ENCODE measurements at regions not wholly inside any gene's neighbourhood (a gene's known extent, or its start where the extent isn't known, plus 50 kb on each side); places are given as distances from the start of the nearest gene placed in this dataset.
"Not testable (repeated sequence)": the region's sequence is repeated elsewhere in the genome, so short reads cannot be mapped to it uniquely, and the experiment has no call there.

DNA sequence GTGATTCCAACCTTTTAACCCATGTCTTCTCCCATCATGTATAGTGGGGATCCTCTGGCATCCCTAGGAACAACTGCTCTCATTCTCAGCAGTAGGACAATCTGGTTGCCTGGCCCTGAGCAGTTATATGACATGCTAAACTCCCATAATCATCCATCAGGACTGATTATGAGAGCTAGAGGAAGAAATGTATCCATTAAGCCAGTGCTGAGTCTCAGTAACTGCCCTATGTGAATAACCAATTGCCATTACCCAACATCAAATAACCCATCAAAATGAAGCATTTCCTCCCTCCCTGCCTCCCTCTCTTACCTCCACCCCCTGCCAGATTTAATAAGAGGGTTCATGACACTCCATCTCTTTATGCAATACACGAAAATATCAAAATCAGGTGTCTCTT lies 277.6 kb downstream of the NXPE2 start:
- no peaks in the 10 kb centered on the region for H3K4me1 ChIP-seq (replicated peaks)
- H3K9me3 ChIP-seq (replicated peaks) = no peaks in the 10 kb centered on the region
- no peak for DNase-seq (ENCODE audit: low read depth in 1 of 2, low spot score in 2 of 2)
- H3K4me3 ChIP-seq = no peak overlapping the region
- H3K27me3 ChIP-seq (replicated peaks) = no peaks in the 10 kb centered on the region
- no peak overlapping the region for H3K27ac ChIP-seq
- no peaks in the 10 kb centered on the region for H3K36me3 ChIP-seq

- no peaks in the 10 kb centered on the region for H3K27me3 ChIP-seq (replicated peaks)
- no peaks in the 10 kb centered on the region for H3K36me3 ChIP-seq
- no peaks in the 10 kb centered on the region for H3K4me1 ChIP-seq (replicated peaks)
- DNase-seq (ENCODE audit: low read depth in 1 of 2, low spot score in 2 of 2) = no peak
- no peak overlapping the region for H3K27ac ChIP-seq
- no peaks in the 10 kb centered on the region for H3K9me3 ChIP-seq (replicated peaks)
- no peak overlapping the region for H3K4me3 ChIP-seq
Measured at GRCh38 chr11:114956566-114956965, 278.2 kb downstream of the NXPE2 start.

GRCh38 chr11:114959953-114960505 lies 281.7 kb downstream of the NXPE2 start:
- H3K9me3 ChIP-seq (replicated peaks) = no peaks in the 10 kb centered on the region
- H3K27ac ChIP-seq = no peak overlapping the region
- no peaks in the 10 kb centered on the region for H3K27me3 ChIP-seq (replicated peaks)
- H3K4me3 ChIP-seq = no peak overlapping the region
- no peaks in the 10 kb centered on the region for H3K4me1 ChIP-seq (replicated peaks)
- no peak for DNase-seq (ENCODE audit: low read depth in 1 of 2, low spot score in 2 of 2)
- no peaks in the 10 kb centered on the region for H3K36me3 ChIP-seq

DNA sequence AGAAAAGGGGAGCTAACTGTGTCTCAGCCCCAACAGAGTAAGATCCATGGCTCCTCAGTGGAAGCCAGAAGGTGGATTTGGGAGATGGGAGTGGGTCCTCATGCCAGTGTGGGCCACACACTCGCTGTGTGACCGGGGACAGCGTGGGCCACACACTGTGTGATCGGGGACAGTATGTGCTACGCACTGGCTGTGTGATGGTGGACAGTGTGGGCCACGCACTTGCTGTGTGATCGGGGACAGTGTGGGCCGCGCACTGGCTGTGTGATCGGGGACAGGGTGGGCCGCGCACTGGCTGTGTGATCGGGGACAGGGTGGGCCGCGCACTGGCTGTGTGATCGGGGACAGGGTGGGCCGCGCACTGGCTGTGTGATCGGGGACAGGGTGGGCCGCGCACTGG lies 282.5 kb downstream of the NXPE2 start:
- DNase-seq (ENCODE audit: low read depth in 1 of 2, low spot score in 2 of 2); H3K4me3 ChIP-seq: not testable (repeated sequence)

DNA sequence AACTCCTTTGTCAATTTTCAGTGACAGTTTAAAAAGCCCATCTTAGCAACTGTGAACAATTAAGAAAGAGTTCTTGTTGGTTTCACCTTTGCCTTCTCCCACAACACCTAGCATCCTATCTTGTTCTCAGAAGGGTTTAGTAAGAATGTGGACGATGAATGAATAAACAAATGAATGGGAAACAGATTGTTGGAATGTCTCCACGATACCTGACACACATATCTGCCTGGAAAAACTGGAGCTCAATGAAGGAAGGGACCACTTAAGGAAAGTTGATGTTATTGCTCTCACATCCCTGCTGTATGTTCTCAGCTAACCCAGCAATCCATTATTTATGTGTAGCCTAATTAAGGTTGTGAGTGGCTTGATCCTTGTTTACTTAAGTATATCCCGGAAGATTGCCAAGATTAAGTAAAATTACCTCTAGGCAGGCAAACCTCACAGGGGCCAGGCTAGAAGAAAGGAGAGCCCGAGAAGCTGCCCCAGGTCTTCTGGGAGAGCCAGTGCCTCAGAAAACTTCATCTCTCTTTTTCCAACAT lies 286.4 kb downstream of the NXPE2 start:
- H3K27ac ChIP-seq = no peak overlapping the region
- H3K4me1 ChIP-seq (replicated peaks) = no peaks in the 10 kb centered on the region
- DNase-seq (ENCODE audit: low read depth in 1 of 2, low spot score in 2 of 2) = no peak
- no peak overlapping the region for H3K4me3 ChIP-seq
- no peaks in the 10 kb centered on the region for H3K27me3 ChIP-seq (replicated peaks)
- H3K9me3 ChIP-seq (replicated peaks) = no peaks in the 10 kb centered on the region
- H3K36me3 ChIP-seq = no peaks in the 10 kb centered on the region

More for the DNA sequence above, 282.5 kb downstream of the NXPE2 start:
- H3K27ac ChIP-seq; H3K4me1 ChIP-seq (replicated peaks); H3K27me3 ChIP-seq (replicated peaks); H3K9me3 ChIP-seq (replicated peaks); H3K36me3 ChIP-seq: not testable (repeated sequence)

- no peaks in the 10 kb centered on the region for H3K9me3 ChIP-seq (replicated peaks)
- H3K36me3 ChIP-seq = no peaks in the 10 kb centered on the region
- H3K4me3 ChIP-seq = no peak overlapping the region
- no peak overlapping the region for H3K27ac ChIP-seq
- H3K4me1 ChIP-seq (replicated peaks) = no peaks in the 10 kb centered on the region
- no peak for DNase-seq (ENCODE audit: low read depth in 1 of 2, low spot score in 2 of 2)
- H3K27me3 ChIP-seq (replicated peaks) = no peaks in the 10 kb centered on the region
Measured at GRCh38 chr11:114970927-114971645, 292.8 kb downstream of the NXPE2 start.

DNA sequence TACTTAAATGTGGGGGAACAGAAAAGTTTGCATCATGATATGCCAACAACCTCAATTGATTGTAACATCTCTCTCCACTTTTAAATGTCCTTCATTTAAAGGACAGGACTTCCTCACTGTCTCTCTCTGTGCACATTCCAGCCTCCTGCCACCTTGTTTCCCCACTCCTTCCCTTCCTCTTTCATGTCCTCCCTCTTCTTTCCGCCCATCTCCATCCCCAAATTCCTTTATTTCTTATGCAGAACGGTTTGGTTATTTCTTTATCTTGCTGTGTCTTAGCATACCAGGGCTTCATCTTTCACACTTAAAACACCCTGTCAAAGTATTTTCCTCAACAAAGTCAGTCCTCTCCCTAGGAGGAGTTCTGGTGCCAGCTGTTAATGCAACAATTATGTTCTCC lies 293.8 kb downstream of the NXPE2 start:
- no peaks in the 10 kb centered on the region for H3K36me3 ChIP-seq
- DNase-seq (ENCODE audit: low read depth in 1 of 2, low spot score in 2 of 2) = no peak
- H3K9me3 ChIP-seq (replicated peaks) = no peaks in the 10 kb centered on the region
- no peaks in the 10 kb centered on the region for H3K27me3 ChIP-seq (replicated peaks)
- no peak overlapping the region for H3K27ac ChIP-seq
- H3K4me1 ChIP-seq (replicated peaks) = no peaks in the 10 kb centered on the region
- no peak overlapping the region for H3K4me3 ChIP-seq

DNA sequence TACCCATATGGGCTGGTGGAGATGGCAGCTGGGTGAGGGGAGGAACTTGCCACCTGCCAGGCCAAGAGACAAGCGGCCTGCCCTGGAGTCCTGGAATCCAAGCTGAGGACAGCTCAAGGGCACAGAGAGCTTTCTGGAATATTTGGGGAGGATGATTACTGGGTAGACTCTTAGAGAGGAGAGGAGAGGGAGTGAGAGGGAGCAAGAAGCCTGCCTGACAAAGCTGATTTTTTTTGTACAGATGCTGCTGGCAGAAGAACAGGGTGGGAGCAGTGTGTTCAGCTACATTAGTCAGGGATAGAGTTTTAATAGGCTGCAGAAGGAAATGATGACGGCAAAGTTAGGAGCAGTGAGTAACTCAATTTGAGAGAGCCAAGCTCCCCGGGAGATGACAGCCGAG lies 299.3 kb downstream of the NXPE2 start:
- Histone ChIP-seq H3K36me3 (no peaks in the 10 kb centered on the region), H3K9me3 (replicated peaks) (no peaks in the 10 kb centered on the region), H3K27me3 (replicated peaks) (no peaks in the 10 kb centered on the region), H3K4me3 (no peak overlapping the region), H3K27ac (no peak overlapping the region), H3K4me1 (replicated peaks) (no peaks in the 10 kb centered on the region)
- no peak for DNase-seq (ENCODE audit: low read depth in 1 of 2, low spot score in 2 of 2)

DNA sequence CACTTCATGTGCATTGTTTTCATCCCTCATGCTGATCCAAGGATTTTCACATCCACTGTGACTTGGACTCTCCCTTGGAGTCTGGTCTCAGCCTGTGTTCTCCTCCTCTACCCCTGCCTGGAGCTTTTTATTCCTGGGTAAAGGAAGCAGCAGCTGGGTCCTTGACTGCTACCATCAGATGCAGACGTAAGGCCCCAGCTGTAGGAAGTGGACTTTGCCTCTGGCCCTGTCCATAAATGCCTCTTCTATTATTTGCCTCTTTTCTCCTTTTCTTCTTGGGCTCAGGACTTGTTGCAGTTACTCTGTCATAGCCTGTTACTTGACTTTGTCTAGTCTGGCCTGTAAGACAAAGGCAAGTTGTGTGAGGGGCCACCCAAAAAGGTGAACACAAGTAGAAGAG lies 303.8 kb downstream of the NXPE2 start:
- H3K9me3 ChIP-seq (replicated peaks) = no peaks in the 10 kb centered on the region
- no peaks in the 10 kb centered on the region for H3K4me1 ChIP-seq (replicated peaks)
- no peaks in the 10 kb centered on the region for H3K36me3 ChIP-seq
- H3K4me3 ChIP-seq = no peak overlapping the region
- no peak for DNase-seq (ENCODE audit: low read depth in 1 of 2, low spot score in 2 of 2)
- no peaks in the 10 kb centered on the region for H3K27me3 ChIP-seq (replicated peaks)
- no peak overlapping the region for H3K27ac ChIP-seq

DNA sequence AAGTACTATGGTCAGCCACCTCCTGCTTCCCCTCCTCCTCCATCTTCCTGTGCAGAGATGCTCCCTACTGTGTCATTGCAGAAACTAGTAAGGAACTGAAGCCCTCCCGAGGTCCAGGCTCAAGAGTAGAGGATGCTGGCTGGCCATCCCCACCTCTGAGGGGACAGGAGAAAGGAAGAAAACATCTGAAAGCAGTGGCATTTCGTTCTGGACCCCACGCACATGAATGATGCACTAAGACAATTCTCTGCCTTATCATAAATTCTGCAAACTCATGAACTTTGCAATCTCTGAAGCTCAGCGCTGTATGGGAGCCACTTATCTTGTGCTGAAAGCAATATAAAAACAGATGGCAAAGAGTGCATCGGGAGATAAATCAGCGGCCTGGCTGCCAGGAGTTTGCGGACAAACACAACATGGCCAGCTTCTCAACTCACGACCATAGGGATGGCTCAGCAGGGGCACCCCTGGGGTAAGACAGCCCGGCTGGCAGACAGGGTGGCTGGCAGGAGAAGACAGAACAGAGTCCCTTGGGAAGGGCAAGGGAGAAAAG lies 306.4 kb downstream of the NXPE2 start:
- Histone ChIP-seq H3K27ac (no peak overlapping the region), H3K9me3 (replicated peaks) (no peaks in the 10 kb centered on the region)

GRCh38 chr11:114986365-114986764 lies 308.0 kb downstream of the NXPE2 start:
- Histone ChIP-seq H3K9me3 (replicated peaks) (no peaks in the 10 kb centered on the region), H3K27ac (no peak overlapping the region), H3K4me3 (no peak overlapping the region), H3K27me3 (replicated peaks) (no peaks in the 10 kb centered on the region), H3K36me3 (no peaks in the 10 kb centered on the region), H3K4me1 (replicated peaks) (no peaks in the 10 kb centered on the region)
- DNase-seq (ENCODE audit: low read depth in 1 of 2, low spot score in 2 of 2) = no peak

More for the DNA sequence above, 306.4 kb downstream of the NXPE2 start:
- Histone ChIP-seq H3K36me3 (no peaks in the 10 kb centered on the region), H3K27me3 (replicated peaks) (no peaks in the 10 kb centered on the region), H3K4me3 (no peak overlapping the region), H3K4me1 (replicated peaks) (no peaks in the 10 kb centered on the region)
- DNase-seq (ENCODE audit: low read depth in 1 of 2, low spot score in 2 of 2) = no peak

DNA sequence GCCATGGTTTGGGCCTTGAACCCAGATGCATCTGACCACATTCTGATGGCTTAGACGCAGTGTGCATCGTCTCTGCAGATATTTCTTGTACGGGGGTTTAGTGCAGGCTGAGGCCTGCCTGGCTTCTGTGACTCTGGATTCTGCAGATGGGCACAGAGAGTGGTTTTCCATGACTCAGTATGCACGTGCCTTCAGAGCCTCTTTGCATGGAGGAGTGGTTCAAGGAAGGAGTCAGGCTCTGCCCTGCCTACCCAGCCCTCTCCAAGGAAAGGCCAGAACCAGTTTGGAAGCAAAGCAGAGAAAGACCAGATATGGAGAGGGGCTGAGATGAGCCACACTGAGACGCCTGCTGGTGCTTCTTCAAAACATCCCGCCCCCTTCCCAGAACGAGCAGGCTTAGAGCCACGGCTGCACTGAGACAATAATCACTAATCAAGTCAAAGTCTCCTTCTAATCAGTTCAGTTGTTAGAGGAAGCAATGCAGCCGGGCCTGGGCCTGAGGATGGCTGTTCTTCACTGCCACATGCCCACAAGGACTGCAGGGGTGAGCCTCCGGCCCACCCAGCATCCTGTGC lies 308.9 kb downstream of the NXPE2 start:
- Histone ChIP-seq H3K27me3 (replicated peaks) (no peaks in the 10 kb centered on the region), H3K27ac (no peak overlapping the region), H3K4me1 (replicated peaks) (no peaks in the 10 kb centered on the region), H3K4me3 (no peak overlapping the region), H3K36me3 (no peaks in the 10 kb centered on the region), H3K9me3 (replicated peaks) (no peaks in the 10 kb centered on the region)
- DNase-seq (ENCODE audit: low read depth in 1 of 2, low spot score in 2 of 2) = no peak

- H3K4me3 ChIP-seq = no peak overlapping the region
- no peak overlapping the region for H3K27ac ChIP-seq
- no peaks in the 10 kb centered on the region for H3K9me3 ChIP-seq (replicated peaks)
- no peaks in the 10 kb centered on the region for H3K36me3 ChIP-seq
- no peaks in the 10 kb centered on the region for H3K27me3 ChIP-seq (replicated peaks)
- DNase-seq (ENCODE audit: low read depth in 1 of 2, low spot score in 2 of 2) = no peak
- no peaks in the 10 kb centered on the region for H3K4me1 ChIP-seq (replicated peaks)
Measured at GRCh38 chr11:114988644-114989043, 310.3 kb downstream of the NXPE2 start.

DNA sequence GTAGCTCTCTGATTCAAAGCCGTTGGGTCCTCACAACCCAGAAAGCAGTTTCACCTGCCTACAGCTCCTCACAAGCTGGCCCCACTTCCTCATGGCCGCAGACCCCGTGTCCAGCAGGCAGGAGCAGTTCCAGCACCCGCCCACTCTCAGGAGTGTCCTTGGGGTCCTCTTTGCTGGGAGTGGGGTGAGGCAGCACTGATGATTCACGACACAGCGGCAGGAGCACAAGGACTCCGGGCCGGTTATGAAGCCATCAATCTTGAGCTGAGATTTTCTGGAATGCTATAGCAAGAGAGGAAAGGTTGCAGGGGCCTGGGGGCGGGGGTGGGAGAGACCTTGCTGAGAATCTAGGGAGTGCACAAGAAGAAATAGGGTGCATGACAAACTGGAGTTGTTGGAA lies 311.2 kb downstream of the NXPE2 start:
- no peak overlapping the region for H3K4me3 ChIP-seq
- no peaks in the 10 kb centered on the region for H3K4me1 ChIP-seq (replicated peaks)
- no peak for DNase-seq (ENCODE audit: low read depth in 1 of 2, low spot score in 2 of 2)
- H3K9me3 ChIP-seq (replicated peaks) = no peaks in the 10 kb centered on the region
- H3K36me3 ChIP-seq = no peaks in the 10 kb centered on the region
- H3K27ac ChIP-seq = no peak overlapping the region
- H3K27me3 ChIP-seq (replicated peaks) = no peaks in the 10 kb centered on the region

Measured in SJSA1 (cell line).